ENCODE measurements at regions not wholly inside any gene's neighbourhood (a gene's known extent, or its start where the extent isn't known, plus 50 kb on each side); places are given as distances from the start of the nearest gene placed in this dataset.
"Not testable (repeated sequence)": the region's sequence is repeated elsewhere in the genome, so short reads cannot be mapped to it uniquely, and the experiment has no call there.

DNA sequence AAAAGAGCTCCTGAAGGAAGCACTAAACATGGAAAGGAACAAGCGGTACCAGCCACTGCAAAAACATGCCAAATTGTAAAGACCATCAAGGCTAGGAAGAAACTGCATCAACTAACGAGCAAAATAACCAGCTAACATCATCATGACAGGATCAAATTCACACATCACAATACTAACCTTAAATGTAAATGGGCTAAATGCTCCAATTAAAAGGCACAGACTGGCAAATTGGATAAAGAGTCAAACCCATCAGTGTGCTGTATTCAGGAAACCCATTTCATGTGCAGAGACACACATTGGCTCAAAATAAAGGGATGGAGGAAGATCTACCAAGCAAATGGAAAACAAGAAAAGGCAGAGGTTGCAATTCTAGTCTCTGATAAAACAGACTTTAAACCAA, 69.7 kb upstream of the CCT8L2 start:
- not testable (repeated sequence) for H4K91ac ChIP-seq (ENCODE audit: low read depth, low read length); H3K79me1 ChIP-seq (ENCODE audit: low read length); H3K9me3 ChIP-seq (ENCODE audit: insufficient read depth, low read depth, low read length); H3K36me3 ChIP-seq (ENCODE audit: control insufficient read depth in 1 of 2, insufficient read depth in 2 of 2, low read length in 2 of 2); H3K18ac ChIP-seq (ENCODE audit: low read length); H2BK120ac ChIP-seq (ENCODE audit: insufficient read depth, low read length, poor library complexity); H3K27me3 ChIP-seq (ENCODE audit: insufficient read depth, low read length); H2BK12ac ChIP-seq (ENCODE audit: low read length); H3K4me2 ChIP-seq (ENCODE audit: low read length); H4K12ac ChIP-seq (ENCODE audit: low read depth, low read length); H3K9ac ChIP-seq (ENCODE audit: low read length); H3K4me1 ChIP-seq (ENCODE audit: control insufficient read depth in 1 of 2, insufficient read depth in 2 of 2, low read length in 2 of 2); H3K4me3 ChIP-seq (ENCODE audit: low read depth, low read length); H2BK5ac ChIP-seq (ENCODE audit: low read depth, low read length, poor library complexity); H3K14ac ChIP-seq (ENCODE audit: low read length); H2AK5ac ChIP-seq (ENCODE audit: low read length); H3K23ac ChIP-seq (ENCODE audit: low read length); H3K4ac ChIP-seq (ENCODE audit: low read depth, low read length); H3K79me2 ChIP-seq (ENCODE audit: control insufficient read depth, insufficient read depth, low read length, poor library complexity); H3K27ac ChIP-seq (ENCODE audit: low read depth, low read length); DNase-seq; H4K8ac ChIP-seq (ENCODE audit: low read depth, low read length); H2AFZ ChIP-seq (ENCODE audit: insufficient read depth, low read length, poor library complexity)
- WGBS (ENCODE audit: extremely low coverage, insufficient coverage, insufficient read length) = no CpG with 5 or more reads among the region's 2 CpGs

DNA sequence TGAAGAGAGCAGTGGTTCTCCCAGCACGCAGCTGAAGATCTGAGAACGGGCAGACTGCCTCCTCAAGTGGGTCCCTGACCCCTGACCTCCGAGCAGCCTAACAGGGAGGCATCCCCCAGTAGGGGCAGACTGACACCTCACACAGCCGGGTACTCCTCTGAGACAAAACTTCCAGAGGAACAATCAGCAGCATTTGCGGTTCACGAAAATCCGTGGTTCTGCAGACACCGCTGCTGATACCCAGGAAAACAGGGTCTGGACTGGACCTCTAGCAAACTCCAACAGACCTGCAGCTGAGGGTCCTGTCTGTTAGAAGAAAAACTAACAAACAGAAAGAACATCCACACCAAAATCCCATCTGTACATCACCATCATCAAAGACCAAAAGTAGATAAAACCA, 68.4 kb upstream of the CCT8L2 start:
- not testable (repeated sequence) for H2AFZ ChIP-seq (ENCODE audit: insufficient read depth, low read length, poor library complexity); DNase-seq; H4K8ac ChIP-seq (ENCODE audit: low read depth, low read length); H3K23ac ChIP-seq (ENCODE audit: low read length); H3K4me3 ChIP-seq (ENCODE audit: low read depth, low read length); H2BK5ac ChIP-seq (ENCODE audit: low read depth, low read length, poor library complexity); H3K79me1 ChIP-seq (ENCODE audit: low read length); H3K79me2 ChIP-seq (ENCODE audit: control insufficient read depth, insufficient read depth, low read length, poor library complexity); H3K27ac ChIP-seq (ENCODE audit: low read depth, low read length); H3K4ac ChIP-seq (ENCODE audit: low read depth, low read length); H4K12ac ChIP-seq (ENCODE audit: low read depth, low read length); H2AK5ac ChIP-seq (ENCODE audit: low read length); H3K27me3 ChIP-seq (ENCODE audit: insufficient read depth, low read length); H2BK12ac ChIP-seq (ENCODE audit: low read length); H2BK120ac ChIP-seq (ENCODE audit: insufficient read depth, low read length, poor library complexity); H3K14ac ChIP-seq (ENCODE audit: low read length); H3K18ac ChIP-seq (ENCODE audit: low read length); H3K4me1 ChIP-seq (ENCODE audit: control insufficient read depth in 1 of 2, insufficient read depth in 2 of 2, low read length in 2 of 2); H3K9ac ChIP-seq (ENCODE audit: low read length); H4K91ac ChIP-seq (ENCODE audit: low read depth, low read length); H3K9me3 ChIP-seq (ENCODE audit: insufficient read depth, low read depth, low read length); H3K4me2 ChIP-seq (ENCODE audit: low read length); H3K36me3 ChIP-seq (ENCODE audit: control insufficient read depth in 1 of 2, insufficient read depth in 2 of 2, low read length in 2 of 2)
- no CpG with 5 or more reads among the region's 8 CpGs for WGBS (ENCODE audit: extremely low coverage, insufficient coverage, insufficient read length)

- no CpG with 5 or more reads among the region's 13 CpGs for WGBS (ENCODE audit: extremely low coverage, insufficient coverage, insufficient read length)
- H2BK12ac ChIP-seq (ENCODE audit: low read length); H2BK120ac ChIP-seq (ENCODE audit: insufficient read depth, low read length, poor library complexity); H4K12ac ChIP-seq (ENCODE audit: low read depth, low read length); H3K4me2 ChIP-seq (ENCODE audit: low read length); H3K4ac ChIP-seq (ENCODE audit: low read depth, low read length); H3K23ac ChIP-seq (ENCODE audit: low read length); H3K27me3 ChIP-seq (ENCODE audit: insufficient read depth, low read length); H3K27ac ChIP-seq (ENCODE audit: low read depth, low read length); H3K4me1 ChIP-seq (ENCODE audit: control insufficient read depth in 1 of 2, insufficient read depth in 2 of 2, low read length in 2 of 2); H3K9me3 ChIP-seq (ENCODE audit: insufficient read depth, low read depth, low read length); H3K79me2 ChIP-seq (ENCODE audit: control insufficient read depth, insufficient read depth, low read length, poor library complexity); H2AFZ ChIP-seq (ENCODE audit: insufficient read depth, low read length, poor library complexity); H2AK5ac ChIP-seq (ENCODE audit: low read length); H4K91ac ChIP-seq (ENCODE audit: low read depth, low read length); H3K4me3 ChIP-seq (ENCODE audit: low read depth, low read length); DNase-seq; H2BK5ac ChIP-seq (ENCODE audit: low read depth, low read length, poor library complexity); H3K14ac ChIP-seq (ENCODE audit: low read length); H3K9ac ChIP-seq (ENCODE audit: low read length); H4K8ac ChIP-seq (ENCODE audit: low read depth, low read length); H3K79me1 ChIP-seq (ENCODE audit: low read length); H3K18ac ChIP-seq (ENCODE audit: low read length); H3K36me3 ChIP-seq (ENCODE audit: control insufficient read depth in 1 of 2, insufficient read depth in 2 of 2, low read length in 2 of 2): not testable (repeated sequence)
Measured at GRCh38 chr22:16660570-16660969, 68.0 kb upstream of the CCT8L2 start.

GRCh38 chr22:16659273-16659834, 66.7 kb upstream of the CCT8L2 start:
- not testable (repeated sequence) for H4K8ac ChIP-seq (ENCODE audit: low read depth, low read length); H3K23ac ChIP-seq (ENCODE audit: low read length); H3K4me3 ChIP-seq (ENCODE audit: low read depth, low read length); H4K12ac ChIP-seq (ENCODE audit: low read depth, low read length); H3K14ac ChIP-seq (ENCODE audit: low read length); H3K27me3 ChIP-seq (ENCODE audit: insufficient read depth, low read length); H2BK5ac ChIP-seq (ENCODE audit: low read depth, low read length, poor library complexity); H3K4me2 ChIP-seq (ENCODE audit: low read length); H3K18ac ChIP-seq (ENCODE audit: low read length); H2AK5ac ChIP-seq (ENCODE audit: low read length); H3K9ac ChIP-seq (ENCODE audit: low read length); H3K79me1 ChIP-seq (ENCODE audit: low read length); H2AFZ ChIP-seq (ENCODE audit: insufficient read depth, low read length, poor library complexity); H4K91ac ChIP-seq (ENCODE audit: low read depth, low read length); DNase-seq; H3K36me3 ChIP-seq (ENCODE audit: control insufficient read depth in 1 of 2, insufficient read depth in 2 of 2, low read length in 2 of 2); H3K4ac ChIP-seq (ENCODE audit: low read depth, low read length); H2BK120ac ChIP-seq (ENCODE audit: insufficient read depth, low read length, poor library complexity); H2BK12ac ChIP-seq (ENCODE audit: low read length); H3K79me2 ChIP-seq (ENCODE audit: control insufficient read depth, insufficient read depth, low read length, poor library complexity); H3K4me1 ChIP-seq (ENCODE audit: control insufficient read depth in 1 of 2, insufficient read depth in 2 of 2, low read length in 2 of 2); H3K27ac ChIP-seq (ENCODE audit: low read depth, low read length); H3K9me3 ChIP-seq (ENCODE audit: insufficient read depth, low read depth, low read length)
- WGBS (ENCODE audit: extremely low coverage, insufficient coverage, insufficient read length) = no CpG with 5 or more reads among the region's 8 CpGs

Measured in trophoblast cell (in vitro differentiated cells and primary cell).